OCI-LY1 (cell line): ENCODE measurements at regions not wholly inside any gene's neighbourhood (a gene's known extent, or its start where the extent isn't known, plus 50 kb on each side); places are given as distances from the start of the nearest gene placed in this dataset.

Experiments used
- H2AFZ ChIP-seq: fragments of 200-600 bp; sonication (generic), shearing (Covaris generic); 2 replicates; pipeline ENCODE4 v1.6.0; 2014; ENCODE audit warnings: antibody characterized with exemption, mild to moderate bottlenecking, low read length
- H3F3A ChIP-seq: fragments of 200-600 bp; sonication (generic), shearing (Covaris generic); 2 replicates; pipeline ENCODE4 v1.6.0; 2014; ENCODE audit warnings: mild to moderate bottlenecking, antibody characterized with exemption, low read length, moderate library complexity; ENCODE audit not compliant: insufficient read depth
- H3K27ac ChIP-seq: fragments of 200-600 bp; sonication (generic); 2 replicates; pipeline ENCODE4 v1.5.1; 2014; ENCODE audit warnings: low read length, mixed run types, mild to moderate bottlenecking, low read depth; ENCODE audit not compliant: poor library complexity, severe bottlenecking
- H3K27me3 ChIP-seq: fragments of 200-600 bp; sonication (generic); 2 replicates; pipeline ENCODE4 v1.6.0; 2014; ENCODE audit warnings: antibody characterized with exemption, mild to moderate bottlenecking, low read length, moderate library complexity; ENCODE audit not compliant: insufficient read depth
- H3K36me3 ChIP-seq: fragments of 200-600 bp; sonication (generic); 2 replicates; pipeline ENCODE4 v1.6.1; 2014; ENCODE audit warnings: mild to moderate bottlenecking, antibody characterized with exemption, low read length, moderate library complexity, mixed read lengths; ENCODE audit not compliant: insufficient read depth
- H3K4me1 ChIP-seq: fragments of 200-600 bp; sonication (generic); 2 replicates; pipeline ENCODE4 v1.5.1; 2014; ENCODE audit warnings: mild to moderate bottlenecking, low read length, moderate library complexity; ENCODE audit not compliant: insufficient read depth, severe bottlenecking
- H3K4me2 ChIP-seq: fragments of 200-600 bp; sonication (generic), shearing (Covaris generic); 2 replicates; pipeline ENCODE4 v1.6.1; 2014; ENCODE audit warnings: low read length
- H3K4me3 ChIP-seq: fragments of 200-600 bp; sonication (generic); 2 replicates; pipeline ENCODE4 v1.5.1; 2014; ENCODE audit warnings: low read length, low read depth, mild to moderate bottlenecking, mixed read lengths; ENCODE audit not compliant: poor library complexity, severe bottlenecking
- H3K79me2 ChIP-seq: fragments of 200-600 bp; shearing (Covaris generic); 2 replicates; pipeline ENCODE4 v1.6.1; 2016; ENCODE audit warnings: mixed run types, low read length, mixed read lengths; ENCODE audit not compliant: insufficient read depth
- H3K9ac ChIP-seq: fragments of 200-600 bp; sonication (generic), shearing (Covaris generic); 2 replicates; pipeline ENCODE4 v1.6.1; 2014; ENCODE audit warnings: mild to moderate bottlenecking, low read length, mixed read lengths
- H3K9me2 ChIP-seq: fragments of 200-600 bp; sonication (generic), shearing (Covaris generic); 2 replicates; pipeline ENCODE4 v1.6.1; 2014; ENCODE audit warnings: low read depth, mild to moderate bottlenecking, low read length, mixed read lengths
- H3K9me3 ChIP-seq: fragments of 200-600 bp; shearing (Covaris generic); 2 replicates; pipeline ENCODE4 v1.6.1; 2014; ENCODE audit warnings: low read length, mixed read lengths
- H4K20me1 ChIP-seq: fragments of 200-600 bp; sonication (generic), shearing (Covaris generic); 2 replicates; pipeline ENCODE4 v1.6.0; 2016; ENCODE audit warnings: mild to moderate bottlenecking, low read length; ENCODE audit not compliant: insufficient read depth
- EZH2 ChIP-seq: fragments of 200-600 bp; sonication (generic), shearing (Covaris generic); IDR thresholded peaks from 2 replicates; pipeline ENCODE4 v1.8.0; 2017; ENCODE audit warnings: borderline replicate concordance, mixed run types, mild to moderate bottlenecking, antibody characterized with exemption, low read length, moderate library complexity, mixed read lengths
- TF ChIP-seq, protein P1 (sequence below): fragments of 200-600 bp; sonication (generic), shearing (Covaris generic); IDR thresholded peaks from 2 replicates; pipeline ENCODE4 v1.5.1; 2017; ENCODE audit warnings: mild to moderate bottlenecking, antibody characterized with exemption, low read length, moderate library complexity, mixed read lengths

DNA sequence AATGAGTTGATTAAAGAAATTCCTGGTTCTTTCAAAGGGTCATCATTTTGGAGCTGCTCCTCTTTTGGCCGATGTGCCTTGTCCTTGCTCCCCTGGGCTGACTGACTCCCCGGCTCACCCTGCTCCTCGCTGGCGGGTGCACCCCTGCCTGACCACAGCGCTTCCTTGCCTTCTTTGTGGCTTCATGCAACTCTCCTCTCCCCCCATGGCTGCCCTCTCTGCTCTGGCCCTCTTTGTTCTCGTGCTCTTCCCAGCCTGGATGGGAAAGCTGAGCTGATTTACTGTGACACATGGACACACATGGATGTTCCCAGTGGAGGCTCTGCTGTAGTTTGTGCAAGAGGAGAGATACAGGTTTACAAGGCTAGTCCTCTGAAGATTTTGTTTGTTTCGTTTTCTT is 234.6 kb downstream of the HAUS1 start:
- Histone ChIP-seq H3K36me3 (no peaks in the 10 kb centered on the region), H3K4me3 (no peak overlapping the region), H3K27ac (no peak overlapping the region), H3F3A (no peaks in the 10 kb centered on the region), H3K4me1 (no peaks in the 10 kb centered on the region), H4K20me1 (no peaks in the 10 kb centered on the region), H3K9me3 (no peaks in the 10 kb centered on the region), H3K4me2 (no peak overlapping the region), H3K9ac (no peak overlapping the region), H3K27me3 (no peaks in the 10 kb centered on the region), H3K79me2 (no peaks in the 10 kb centered on the region), H3K9me2 (no peaks in the 10 kb centered on the region), H2AFZ (no peak overlapping the region)
- TF ChIP-seq, protein P1, sequence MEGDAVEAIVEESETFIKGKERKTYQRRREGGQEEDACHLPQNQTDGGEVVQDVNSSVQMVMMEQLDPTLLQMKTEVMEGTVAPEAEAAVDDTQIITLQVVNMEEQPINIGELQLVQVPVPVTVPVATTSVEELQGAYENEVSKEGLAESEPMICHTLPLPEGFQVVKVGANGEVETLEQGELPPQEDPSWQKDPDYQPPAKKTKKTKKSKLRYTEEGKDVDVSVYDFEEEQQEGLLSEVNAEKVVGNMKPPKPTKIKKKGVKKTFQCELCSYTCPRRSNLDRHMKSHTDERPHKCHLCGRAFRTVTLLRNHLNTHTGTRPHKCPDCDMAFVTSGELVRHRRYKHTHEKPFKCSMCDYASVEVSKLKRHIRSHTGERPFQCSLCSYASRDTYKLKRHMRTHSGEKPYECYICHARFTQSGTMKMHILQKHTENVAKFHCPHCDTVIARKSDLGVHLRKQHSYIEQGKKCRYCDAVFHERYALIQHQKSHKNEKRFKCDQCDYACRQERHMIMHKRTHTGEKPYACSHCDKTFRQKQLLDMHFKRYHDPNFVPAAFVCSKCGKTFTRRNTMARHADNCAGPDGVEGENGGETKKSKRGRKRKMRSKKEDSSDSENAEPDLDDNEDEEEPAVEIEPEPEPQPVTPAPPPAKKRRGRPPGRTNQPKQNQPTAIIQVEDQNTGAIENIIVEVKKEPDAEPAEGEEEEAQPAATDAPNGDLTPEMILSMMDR = no peak
- TF ChIP-seq EZH2 = no peak

DNA sequence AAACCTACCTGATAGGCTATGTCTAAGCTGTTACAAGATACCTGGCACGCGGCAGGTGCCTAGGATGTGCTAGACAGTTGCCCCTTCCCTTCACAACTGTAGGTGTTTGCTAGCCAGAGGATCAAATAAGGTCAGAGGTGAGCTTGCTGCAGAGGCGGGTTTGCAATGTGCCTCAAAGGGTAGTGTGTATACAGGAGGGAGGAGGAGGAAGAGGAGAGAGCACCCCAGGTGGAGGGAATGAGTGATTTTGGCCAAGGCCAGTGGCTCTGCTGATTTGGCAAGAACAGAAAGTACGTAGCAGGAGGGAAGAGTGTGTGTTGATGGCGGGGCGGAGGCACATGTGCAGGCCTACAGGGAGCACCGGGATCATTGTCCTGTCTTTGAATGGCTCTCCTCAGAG is 236.5 kb downstream of the HAUS1 start:
- no peak overlapping the region for H3K4me2 ChIP-seq
- H4K20me1 ChIP-seq = no peaks in the 10 kb centered on the region
- no peaks in the 10 kb centered on the region for H3K9me3 ChIP-seq
- H3K79me2 ChIP-seq = no peaks in the 10 kb centered on the region
- no peak overlapping the region for H2AFZ ChIP-seq
- H3K9ac ChIP-seq = no peak overlapping the region
- no peaks in the 10 kb centered on the region for H3K9me2 ChIP-seq
- no peaks in the 10 kb centered on the region for H3K4me1 ChIP-seq
- H3K4me3 ChIP-seq = no peak overlapping the region
- H3K27ac ChIP-seq = no peak overlapping the region
- H3K27me3 ChIP-seq = no peaks in the 10 kb centered on the region
- H3K36me3 ChIP-seq = no peaks in the 10 kb centered on the region
- no peaks in the 10 kb centered on the region for H3F3A ChIP-seq
- no peak for TF ChIP-seq EZH2
- TF ChIP-seq, protein P1 = no peak

DNA sequence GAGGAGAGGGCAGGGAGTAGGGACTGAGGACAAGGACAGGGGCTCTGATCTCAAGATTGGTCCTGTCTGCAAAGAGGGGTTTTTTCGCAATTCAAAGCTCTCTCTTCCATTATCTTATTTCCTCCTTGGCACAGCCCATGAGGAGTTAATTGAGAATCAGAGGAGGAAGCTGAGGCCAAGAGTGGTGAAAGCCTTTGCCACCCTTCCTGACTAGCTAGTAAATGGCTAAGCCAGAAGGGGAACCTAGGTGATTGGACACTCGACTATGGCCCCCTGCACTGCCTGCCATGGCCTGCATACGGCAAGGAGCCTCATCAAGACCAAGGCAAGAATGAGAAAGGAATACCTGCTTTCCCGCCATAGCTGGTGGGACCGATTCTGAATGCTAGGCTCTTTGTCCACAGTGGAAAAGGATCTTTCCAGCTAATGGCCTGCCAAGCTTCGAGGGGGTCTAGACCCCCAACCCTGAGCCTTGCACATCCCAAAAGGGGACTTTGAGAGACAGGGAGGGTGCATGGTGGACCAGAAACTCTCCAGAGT is 237.9 kb downstream of the HAUS1 start:
- no peak overlapping the region for H3K27ac ChIP-seq
- H3K9ac ChIP-seq = no peak overlapping the region
- H2AFZ ChIP-seq = no peak overlapping the region
- no peaks in the 10 kb centered on the region for H3K36me3 ChIP-seq
- H3F3A ChIP-seq = no peaks in the 10 kb centered on the region
- H3K4me2 ChIP-seq = no peak overlapping the region
- H3K9me3 ChIP-seq = no peaks in the 10 kb centered on the region
- TF ChIP-seq, protein P1 = no peak
- no peak for TF ChIP-seq EZH2
- H4K20me1 ChIP-seq = no peaks in the 10 kb centered on the region
- H3K4me3 ChIP-seq = no peak overlapping the region
- H3K4me1 ChIP-seq = no peaks in the 10 kb centered on the region
- no peaks in the 10 kb centered on the region for H3K27me3 ChIP-seq
- no peaks in the 10 kb centered on the region for H3K79me2 ChIP-seq
- H3K9me2 ChIP-seq = no peaks in the 10 kb centered on the region
